HCT116 (cell line): ENCODE measurements at regions not wholly inside any gene's neighbourhood (a gene's known extent, or its start where the extent isn't known, plus 50 kb on each side); places are given as distances from the start of the nearest gene placed in this dataset.
A peak's percentile ranks its signal among the peaks of the same experiment; 100 is the strongest.

Experiments
- ATAC-seq: fragments of 200-7000 bp; cut with Tn5 transposase; 2 replicates; pipeline ENCODE4 v1.9.1; 2020; ENCODE audit warnings: mild to moderate bottlenecking, moderate library complexity
- BruUV-seq: library from RNA; stranded (reverse); fragments of 400-500 nt; replicated peaks from 2 replicates; lab custom pipeline; 2021; lab: Mats Ljungman, UMichigan
- CTCF ChIA-PET: fragments of 300-600 bp; sonication (Branson Sonifier 250); formaldehyde crosslinking; loops from one replicate; lab custom pipeline; 2021; ENCODE audit warnings: antibody characterized with exemption; lab: Charles Lee
- POLR2A ChIA-PET: fragments of 300-600, 350-600 bp; sonication (Branson Sonifier 250); formaldehyde crosslinking; loops from one replicate; lab custom pipeline; 2021; ENCODE audit warnings: antibody characterized with exemption; lab: Charles Lee
- RAD21 ChIA-PET, 2 experiments: fragments of 300-600 bp; sonication (Branson Sonifier 250); formaldehyde crosslinking; loops; one replicate each; lab custom pipeline; 2023; ENCODE audit warnings: low total read pairs in 2 of 2; ENCODE audit not compliant: uncharacterized antibody in 2 of 2, unreplicated experiment in 2 of 2, low non-redundant PET in 1 of 2; lab: Charles Lee
- DNase-seq: peaks from one replicate; pipeline ENCODE4 v3.0.0-alpha.2; 2010; ENCODE audit warnings: low read depth, low spot score
- H2AFZ ChIP-seq: fragments of 200-600 bp; shearing (Covaris generic), sonication (generic); 2 replicates; pipeline ENCODE4 v1.6.1; 2017; ENCODE audit warnings: low read depth, mixed run types, mixed read lengths, antibody characterized with exemption, low read length; ENCODE audit not compliant: poor library complexity, severe bottlenecking
- H3K27ac ChIP-seq: 2 replicates; pipeline ENCODE4 v1.5.1; 2012; ENCODE audit warnings: low read depth, low read length
- H3K27me3 ChIP-seq: fragments of 200-600 bp; sonication (generic); 2 replicates; pipeline ENCODE4 v1.6.1; 2016; ENCODE audit warnings: mixed run types, low read length, mixed read lengths; ENCODE audit not compliant: insufficient read depth
- H3K36me3 ChIP-seq, 2 experiments: fragments of 200-500 bp in 1 of 2; fragments of 200-600 bp in 1 of 2; sonication (Bioruptor generic) in 1 of 2; sonication (generic) in 1 of 2; 2 replicates each; pipeline versions ENCODE4 v1.5.1 to v1.6.1; 2014 to 2016; ENCODE audit warnings: low read length in 2 of 2, inconsistent platforms in 1 of 2, mixed read lengths in 1 of 2, mixed run types in 1 of 2; ENCODE audit not compliant: insufficient read depth in 2 of 2, control insufficient read depth in 1 of 2
- H3K4me1 ChIP-seq, 2 experiments: fragments of 200-600 bp in 1 of 2; sonication (generic) in 1 of 2; 2 replicates each; pipeline versions ENCODE4 v1.5.1 to v1.6.1; 2012 to 2017; ENCODE audit warnings: low read length in 2 of 2, inconsistent platforms in 1 of 2, mild to moderate bottlenecking in 1 of 2, mixed read lengths in 1 of 2, mixed run types in 1 of 2, moderate library complexity in 1 of 2; ENCODE audit not compliant: insufficient read depth in 2 of 2, control insufficient read depth in 1 of 2
- H3K4me2 ChIP-seq: fragments of 200-600 bp; sonication (generic); 2 replicates; pipeline ENCODE4 v1.6.1; 2017; ENCODE audit warnings: mixed run types, low read length, mixed read lengths
- H3K4me3 ChIP-seq, 2 experiments: fragments of 200-600 bp in 1 of 2; sonication (generic) in 1 of 2; replicated peaks in 1 of 2; 2 replicates each; pipeline ENCODE4 v1.5.1; 2011 to 2016; ENCODE audit warnings: low read length in 2 of 2, control low read depth in 1 of 2, low read depth in 1 of 2, mild to moderate bottlenecking in 1 of 2, mixed read lengths in 1 of 2, mixed run types in 1 of 2
- H3K79me2 ChIP-seq: fragments of 200-600 bp; sonication (generic); 2 replicates; pipeline ENCODE4 v1.6.1; 2017; ENCODE audit warnings: mild to moderate bottlenecking, mixed run types, low read length, moderate library complexity, mixed read lengths; ENCODE audit not compliant: insufficient read depth
- H3K9ac ChIP-seq: fragments of 200-600 bp; sonication (generic); 2 replicates; pipeline ENCODE4 v1.6.1; 2016; ENCODE audit warnings: low read length, mixed read lengths
- H3K9me2 ChIP-seq: fragments of 200-600 bp; sonication (generic), shearing (Covaris generic); 2 replicates; pipeline ENCODE4 v1.6.1; 2017; ENCODE audit warnings: mixed run types, mild to moderate bottlenecking, moderate library complexity; ENCODE audit not compliant: insufficient read depth
- H3K9me3 ChIP-seq, 2 experiments: fragments of 200-500 bp in 1 of 2; fragments of 200-600 bp in 1 of 2; sonication (Bioruptor generic) in 1 of 2; sonication (generic) in 1 of 2; 2 replicates each; pipeline ENCODE4 v1.6.1; 2014 to 2017; ENCODE audit warnings: low read length in 2 of 2, mixed read lengths in 2 of 2, inconsistent platforms in 1 of 2, low read depth in 1 of 2, mild to moderate bottlenecking in 1 of 2, mixed run types in 1 of 2, moderate library complexity in 1 of 2; ENCODE audit not compliant: control insufficient read depth in 1 of 2, insufficient read depth in 1 of 2
- H4K20me1 ChIP-seq: fragments of 200-600 bp; sonication (generic), shearing (Covaris generic); 2 replicates; pipeline ENCODE4 v1.6.1; 2017; ENCODE audit warnings: mixed run types, mild to moderate bottlenecking, moderate library complexity; ENCODE audit not compliant: insufficient read depth
- CBX3 ChIP-seq: IDR thresholded peaks from 2 replicates; pipeline ENCODE4 v1.6.1; 2012; ENCODE audit warnings: low read depth
- CEBPB ChIP-seq: IDR thresholded peaks from 2 replicates; pipeline ENCODE4 v1.6.1; 2012; ENCODE audit warnings: low read depth
- EGR1 ChIP-seq: IDR thresholded peaks from 2 replicates; pipeline ENCODE4 v1.6.1; 2012; ENCODE audit warnings: low read depth
- FOSL1 ChIP-seq: IDR thresholded peaks from 2 replicates; pipeline ENCODE4 v1.6.1; 2012; ENCODE audit warnings: low read depth
- JUND ChIP-seq: IDR thresholded peaks from 2 replicates; pipeline ENCODE4 v1.6.1; 2012
- POLR2A ChIP-seq: IDR thresholded peaks from 2 replicates; pipeline ENCODE4 v1.7.0; 2011; ENCODE audit warnings: borderline replicate concordance; ENCODE audit not compliant: insufficient read depth, insufficient read length; ENCODE audit errors: extremely low read depth
- POLR2AphosphoS5 ChIP-seq: IDR thresholded peaks from 2 replicates; pipeline ENCODE4 v1.6.1; 2011; ENCODE audit warnings: mild to moderate bottlenecking, low read depth, low read length, moderate library complexity
- RAD21 ChIP-seq: IDR thresholded peaks from 2 replicates; pipeline ENCODE4 v1.6.1; 2012; ENCODE audit warnings: low read depth, mild to moderate bottlenecking
- SP1 ChIP-seq: IDR thresholded peaks from 2 replicates; pipeline ENCODE4 v1.6.1; 2012; ENCODE audit warnings: low read depth
- ZFX ChIP-seq: fragments of 450-650 bp; IDR thresholded peaks from 2 replicates; pipeline ENCODE4 v1.6.1; 2017
- intact Hi-C: fragments of 100-400 bp; cut with micrococcal nuclease; formaldehyde crosslinking; loops from 2 replicates; pipeline ENCODE4 v1.10.0; 2022
- TF ChIP-seq, protein P1 (sequence below): IDR thresholded peaks from 2 replicates; pipeline ENCODE4 v1.6.1; 2012
- TF ChIP-seq, protein P2 (sequence below): IDR thresholded peaks from 2 replicates; pipeline ENCODE4 v1.6.1; 2012

DNA sequence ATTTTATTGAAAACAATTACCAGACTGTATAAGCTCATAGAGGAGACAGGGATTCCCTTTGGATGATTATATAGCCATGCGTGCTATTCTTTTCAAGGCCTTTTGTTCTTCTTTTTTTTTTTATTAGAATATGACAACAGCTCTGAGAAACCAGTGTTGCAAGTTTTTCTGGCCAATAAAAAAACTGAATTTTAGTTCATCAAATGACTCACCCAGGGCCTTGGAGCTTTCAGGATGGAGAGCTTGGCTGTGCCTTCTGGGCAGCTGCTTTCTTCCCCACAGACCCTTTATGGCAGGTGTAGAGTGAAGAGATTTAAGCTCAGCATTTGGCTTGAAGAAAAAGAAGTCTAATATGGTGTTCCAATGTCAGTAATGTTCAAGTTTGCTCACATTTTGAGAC, 497.9 kb upstream of the FANCL start:
- no peak for TF ChIP-seq CBX3
- TF ChIP-seq CEBPB = no peak
- no peak for TF ChIP-seq POLR2A
- TF ChIP-seq POLR2AphosphoS5 = no peak
- Histone ChIP-seq H2AFZ (no peak overlapping the region), H3K27ac (no peak overlapping the region), H3K9me3 (no peaks in the 10 kb centered on the region), H3K27me3 (no peaks in the 10 kb centered on the region), H3K4me3 (no peak overlapping the region), H3K9ac (no peak overlapping the region), H3K4me1 (peaks cover 6 to 7% of the 10 kb centered on the region in 2 experiments; a peak in 2 of 4 replicates), H3K79me2 (no peaks in the 10 kb centered on the region), H3K36me3 (no peaks in the 10 kb centered on the region), H3K4me2 (no peak overlapping the region), H3K9me2 (no peaks in the 10 kb centered on the region), H4K20me1 (no peaks in the 10 kb centered on the region)
- no peak for DNase-seq
- BruUV-seq = no TSS peak
- no peak for ATAC-seq
- POLR2A ChIA-PET = no interaction called here
- intact Hi-C loops = no loop called here
- RAD21 ChIA-PET = no interaction called here
- CTCF ChIA-PET = interaction anchor here (0.9 kb wide), 1 partner anchor 168 kb away, joined by 3 read pairs; no protein-coding TSS in a partner anchor

DNA sequence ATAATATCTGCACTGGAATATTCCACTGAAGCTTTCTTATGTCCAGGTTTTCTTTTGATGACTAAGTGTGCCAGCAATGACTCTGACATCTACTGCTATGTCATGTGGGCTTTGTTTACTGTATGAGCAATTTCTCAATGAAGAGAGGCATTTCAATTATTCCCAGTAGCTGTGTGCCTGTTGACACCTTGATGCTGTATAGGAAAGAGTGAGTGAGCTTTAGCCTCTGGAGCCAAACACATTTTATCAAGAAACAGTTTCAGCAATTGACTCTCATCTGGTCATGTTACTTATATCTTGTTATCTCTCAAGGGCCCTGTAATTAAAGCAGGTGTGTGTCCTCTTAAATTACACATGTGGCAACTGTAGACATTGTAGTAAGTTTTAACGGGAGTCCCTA, 493.2 kb upstream of the FANCL start:
- peak; percentile 41 for DNase-seq
- no peak overlapping the region for H3K9ac ChIP-seq
- RAD21 ChIA-PET = no interaction called here
- no peak overlapping the region for H3K4me3 ChIP-seq
- CTCF ChIA-PET = no interaction called here
- H3K9me3 ChIP-seq = no peaks in the 10 kb centered on the region
- TF ChIP-seq CBX3 (peak; percentile 25; the same call in 1 of the 2 replicates), JUND (peak; percentile 39), SP1 (peak; percentile 51), FOSL1 (peak; percentile 55; the same call in 1 of the 2 replicates), EGR1 (no peak), CEBPB (peak; percentile 65), ZFX (no peak), POLR2AphosphoS5 (no peak), RAD21 (no peak)
- TF ChIP-seq, protein P1, sequence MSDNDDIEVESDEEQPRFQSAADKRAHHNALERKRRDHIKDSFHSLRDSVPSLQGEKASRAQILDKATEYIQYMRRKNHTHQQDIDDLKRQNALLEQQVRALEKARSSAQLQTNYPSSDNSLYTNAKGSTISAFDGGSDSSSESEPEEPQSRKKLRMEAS = peak; percentile 40; the same call in 1 of the 2 replicates
- TF ChIP-seq, protein P2, sequence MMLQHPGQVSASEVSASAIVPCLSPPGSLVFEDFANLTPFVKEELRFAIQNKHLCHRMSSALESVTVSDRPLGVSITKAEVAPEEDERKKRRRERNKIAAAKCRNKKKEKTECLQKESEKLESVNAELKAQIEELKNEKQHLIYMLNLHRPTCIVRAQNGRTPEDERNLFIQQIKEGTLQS = no peak
- TF ChIP-seq, all 23 proteins: peak for 6
- Histone ChIP-seq H3K27me3 (no peaks in the 10 kb centered on the region; the same call in 1 of the 2 replicates), H4K20me1 (no peaks in the 10 kb centered on the region), H3K27ac (no peak overlapping the region), H3K4me1 (peaks cover 7 to 10% of the 10 kb centered on the region in 2 experiments; a peak in 2 of 4 replicates), H3K36me3 (no peaks in the 10 kb centered on the region), H2AFZ (no peak overlapping the region), H3K4me2 (peak overlapping the region; percentile 5; the same call in 1 of the 2 replicates), H3K9me2 (no peaks in the 10 kb centered on the region), H3K79me2 (no peaks in the 10 kb centered on the region)
- no peak for ATAC-seq
- BruUV-seq = no TSS peak
- intact Hi-C loops = no loop called here
- POLR2A ChIA-PET = no interaction called here
